NCI-H524 (cell line): ENCODE measurements at regions not wholly inside any gene's neighbourhood (a gene's known extent, or its start where the extent isn't known, plus 50 kb on each side); places are given as distances from the start of the nearest gene placed in this dataset.
"Not testable (repeated sequence)": the region's sequence is repeated elsewhere in the genome, so short reads cannot be mapped to it uniquely, and the experiment has no call there.

ENCODE experiments used
- DNase-seq, 2 experiments: peaks; one replicate each; lab custom pipeline; 2025; lab: John Stamatoyannopoulos, UW

- no peak for DNase-seq
These were observed 115.6 kb upstream of the METAP2 start for GRCh38 chr12:95358111-95359083.

- no peak for DNase-seq
These were observed 108.0 kb upstream of the METAP2 start for GRCh38 chr12:95365912-95366311.

- DNase-seq: no peak
These were observed 105.0 kb upstream of the METAP2 start for GRCh38 chr12:95368931-95369330.

DNA sequence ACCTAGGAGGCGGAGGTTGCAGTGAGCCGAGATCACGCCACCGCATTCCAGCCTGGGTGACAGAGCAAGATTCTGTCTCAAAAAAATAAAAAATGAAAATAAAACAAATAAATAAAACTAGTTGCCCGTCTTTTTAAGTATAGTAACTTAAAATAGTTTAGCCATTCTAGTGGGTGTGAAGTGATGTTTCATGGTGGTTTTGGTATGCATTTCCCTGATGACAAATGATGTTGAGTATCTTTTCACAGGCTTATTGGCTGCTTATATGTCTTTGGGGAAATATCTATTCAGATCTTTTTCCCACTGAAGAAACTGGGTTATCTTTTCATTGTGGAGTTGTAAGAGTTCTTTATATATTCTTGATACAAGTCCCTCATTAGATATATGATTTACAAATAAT, 102.4 kb upstream of the METAP2 start:
- DNase-seq: no peak

- not testable (repeated sequence) for DNase-seq
These were observed 94.5 kb upstream of the METAP2 start for GRCh38 chr12:95379481-95379880.

DNA sequence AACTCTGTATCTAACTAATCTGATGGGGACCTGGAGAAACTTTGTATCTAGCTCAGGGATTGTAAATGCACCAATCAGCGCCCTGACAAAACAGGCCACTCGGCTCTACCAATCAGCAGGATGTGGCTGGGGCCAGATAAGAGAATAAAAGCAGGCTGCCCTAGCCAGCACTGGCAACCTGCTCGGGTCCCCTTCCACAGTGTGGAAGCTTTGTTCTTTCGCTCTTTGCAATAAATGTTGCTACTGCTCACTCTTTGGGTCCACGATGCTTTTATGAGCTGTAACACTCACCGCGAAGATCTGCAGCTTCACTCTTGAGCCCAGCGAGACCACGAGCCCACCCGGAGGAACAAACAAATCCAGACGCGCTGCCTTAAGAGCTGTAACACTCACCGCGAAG, 93.6 kb upstream of the METAP2 start:
- not testable (repeated sequence) for DNase-seq

DNA sequence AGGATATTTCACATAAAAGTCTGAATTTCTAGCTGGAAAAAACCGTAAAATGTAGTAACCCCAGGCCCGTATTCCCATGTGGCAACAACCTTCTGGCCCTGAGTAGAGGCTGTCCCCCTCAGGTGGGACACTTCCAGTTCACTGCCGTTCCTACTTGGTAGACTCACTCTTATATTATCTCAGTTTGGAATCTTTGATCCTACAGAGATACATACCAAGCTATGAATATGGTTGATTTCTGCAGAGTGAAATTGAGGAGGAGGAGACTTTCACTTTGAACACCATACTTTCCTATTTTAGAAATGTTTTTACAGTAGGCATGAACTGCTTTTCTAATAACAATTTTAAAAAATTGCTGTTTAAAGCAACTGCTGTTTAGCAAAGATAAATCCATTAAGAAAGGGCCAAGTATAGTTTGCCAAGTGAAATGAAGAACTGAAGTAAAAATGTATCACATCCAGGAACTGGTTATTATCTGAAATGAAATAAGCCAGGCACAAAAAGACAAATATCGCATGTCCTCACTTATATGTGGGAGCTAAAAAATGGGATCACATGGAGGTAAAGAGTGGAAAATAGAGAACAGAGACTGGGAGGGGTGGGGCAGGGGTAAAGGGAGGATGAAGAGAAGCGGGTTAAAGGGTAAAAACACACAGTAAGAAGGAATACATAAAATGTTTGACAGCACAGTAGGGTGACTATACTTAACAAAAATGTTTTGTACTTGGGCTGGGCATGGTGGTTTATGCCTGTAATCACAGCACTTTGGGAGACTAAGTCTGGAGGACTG, 92.8 kb upstream of the METAP2 start:
- DNase-seq: no peak

DNA sequence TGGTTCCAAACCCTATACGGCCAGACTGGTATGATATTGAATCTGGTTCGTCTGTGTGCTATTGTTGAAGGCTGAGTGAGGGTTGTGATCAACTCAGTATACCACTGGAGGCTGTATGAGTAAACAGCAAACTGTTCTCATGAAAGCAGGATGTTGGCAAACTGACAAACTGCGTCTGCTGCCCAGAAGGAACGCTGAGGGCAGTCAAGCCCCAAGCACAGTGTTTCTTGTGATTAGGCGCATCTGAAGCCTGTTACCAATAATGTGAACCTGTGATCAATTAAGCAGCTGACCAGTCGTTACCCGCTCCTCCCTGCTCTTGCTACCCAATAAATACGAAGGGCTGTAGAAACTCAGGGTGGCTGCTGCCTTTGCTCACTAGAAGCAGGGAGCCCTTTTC, 90.0 kb upstream of the METAP2 start:
- DNase-seq: not testable (repeated sequence)

GRCh38 chr12:95384785-95385184, 89.2 kb upstream of the METAP2 start:
- DNase-seq: no peak

DNA sequence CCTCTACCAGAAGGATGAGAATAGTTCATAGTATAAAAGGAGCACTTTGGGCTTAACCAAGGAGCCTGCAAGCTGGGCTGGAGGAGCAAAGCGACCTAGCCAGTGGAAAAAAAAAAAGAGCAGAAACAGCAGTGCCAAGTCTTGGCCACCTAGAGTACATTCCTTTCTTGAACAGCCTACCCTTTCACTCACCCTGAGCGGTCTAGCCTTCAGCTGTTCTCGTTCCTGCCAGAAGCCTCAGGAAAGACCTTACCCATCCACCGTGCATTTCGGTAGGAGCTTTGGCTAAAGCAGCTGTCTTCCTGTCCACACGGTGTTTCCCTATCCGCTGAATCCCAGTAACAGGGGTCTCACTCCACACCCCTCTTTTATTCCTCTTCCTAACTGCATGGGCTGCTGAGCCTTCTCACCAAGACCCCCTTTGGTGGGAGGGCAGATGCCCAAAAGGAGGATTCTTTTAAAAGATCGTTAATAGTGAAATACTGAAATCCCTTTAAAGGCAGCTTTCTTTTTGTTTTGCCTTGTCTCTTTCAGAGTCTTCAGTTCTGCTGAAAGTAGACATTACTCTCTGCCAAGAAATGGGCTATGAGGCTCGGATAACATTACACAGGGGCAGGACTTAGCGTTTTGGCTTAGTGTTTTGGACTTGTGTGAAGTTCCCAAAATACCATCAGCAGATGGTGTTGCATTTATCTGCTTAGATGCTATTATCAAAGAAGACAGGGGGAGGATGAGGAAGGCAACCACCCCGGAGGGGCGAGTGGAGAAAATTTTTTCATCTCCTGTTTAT, 88.5 kb upstream of the METAP2 start:
- peak; percentile 24 to 79 for DNase-seq

DNA sequence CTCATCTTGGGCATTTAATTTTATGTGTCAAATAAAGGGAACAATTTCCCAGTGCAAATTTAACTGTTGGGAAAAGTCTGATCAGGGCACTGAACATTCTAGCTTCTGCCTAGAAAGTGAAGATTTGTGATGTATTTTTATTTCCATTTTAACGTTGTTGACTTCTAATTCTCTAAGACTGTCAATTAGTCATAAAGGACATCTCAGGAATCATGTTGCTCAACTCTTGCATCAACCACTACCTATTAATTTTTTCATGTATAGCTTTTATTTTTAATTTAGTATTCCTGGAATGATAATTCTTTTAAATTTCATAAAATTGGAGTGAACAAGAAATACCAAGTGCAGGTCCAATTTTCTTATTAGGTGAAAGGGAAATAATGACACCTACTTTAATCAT, 87.9 kb upstream of the METAP2 start:
- no peak for DNase-seq

- DNase-seq: not testable (repeated sequence)
These were observed 85.7 kb upstream of the METAP2 start for GRCh38 chr12:95388260-95388659.

GRCh38 chr12:95390192-95390591, 83.8 kb upstream of the METAP2 start:
- DNase-seq: no peak

- no peak for DNase-seq
These were observed 83.0 kb upstream of the METAP2 start for GRCh38 chr12:95390932-95391331.

GRCh38 chr12:95393191-95393790, 80.7 kb upstream of the METAP2 start:
- DNase-seq: no peak

- DNase-seq: no peak
These were observed 78.3 kb upstream of the METAP2 start for GRCh38 chr12:95395696-95396095.

- no peak for DNase-seq
These were observed 77.0 kb upstream of the METAP2 start for GRCh38 chr12:95396849-95397468.

DNA sequence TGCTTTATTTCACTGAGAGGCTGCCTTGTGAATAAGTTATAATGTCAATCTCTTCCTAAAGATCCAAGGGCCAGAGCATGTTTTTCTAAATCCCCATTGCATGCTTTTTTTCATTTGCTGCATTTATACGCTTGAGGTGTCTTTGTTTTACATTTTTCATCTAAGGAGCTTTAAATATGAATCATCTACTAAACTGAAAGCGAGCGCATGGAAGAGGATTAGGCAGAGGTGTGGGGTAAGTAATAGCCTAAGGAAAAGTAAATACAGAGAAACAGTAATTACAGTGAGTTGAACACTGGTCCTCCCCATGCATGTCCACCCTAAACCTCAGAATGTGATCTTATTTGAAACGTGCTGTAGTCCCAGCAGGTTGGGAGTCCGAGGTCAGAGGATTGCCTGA, 76.4 kb upstream of the METAP2 start:
- DNase-seq: no peak

DNA sequence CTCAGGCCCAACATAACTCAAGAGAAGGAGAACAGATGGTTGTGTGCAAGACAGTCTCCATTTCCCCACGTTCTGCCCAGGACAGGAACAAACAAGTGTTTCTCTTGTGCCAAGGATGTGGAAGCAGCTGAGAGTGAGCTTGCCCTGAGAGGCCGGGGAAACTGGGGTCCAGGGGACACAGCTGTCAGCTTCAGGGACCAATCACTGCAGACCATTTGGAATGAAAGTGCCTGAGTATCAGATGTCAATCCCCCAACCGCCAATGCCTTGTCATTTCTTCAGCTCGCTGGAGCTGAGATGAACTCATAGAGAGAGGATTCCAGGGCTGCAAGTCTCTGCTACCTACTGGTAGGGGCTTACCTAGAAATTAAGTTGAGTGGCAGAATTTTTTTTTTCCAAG, 71.9 kb upstream of the METAP2 start:
- peak in 1 of 2 experiments; percentile 5 for DNase-seq

GRCh38 chr12:95408201-95408600, 65.8 kb upstream of the METAP2 start:
- no peak for DNase-seq

GRCh38 chr12:95411057-95411456, 62.9 kb upstream of the METAP2 start:
- DNase-seq: no peak
